ENCODE measurements at regions not wholly inside any gene's neighbourhood (a gene's known extent, or its start where the extent isn't known, plus 50 kb on each side); places are given as distances from the start of the nearest gene placed in this dataset.

DNA sequence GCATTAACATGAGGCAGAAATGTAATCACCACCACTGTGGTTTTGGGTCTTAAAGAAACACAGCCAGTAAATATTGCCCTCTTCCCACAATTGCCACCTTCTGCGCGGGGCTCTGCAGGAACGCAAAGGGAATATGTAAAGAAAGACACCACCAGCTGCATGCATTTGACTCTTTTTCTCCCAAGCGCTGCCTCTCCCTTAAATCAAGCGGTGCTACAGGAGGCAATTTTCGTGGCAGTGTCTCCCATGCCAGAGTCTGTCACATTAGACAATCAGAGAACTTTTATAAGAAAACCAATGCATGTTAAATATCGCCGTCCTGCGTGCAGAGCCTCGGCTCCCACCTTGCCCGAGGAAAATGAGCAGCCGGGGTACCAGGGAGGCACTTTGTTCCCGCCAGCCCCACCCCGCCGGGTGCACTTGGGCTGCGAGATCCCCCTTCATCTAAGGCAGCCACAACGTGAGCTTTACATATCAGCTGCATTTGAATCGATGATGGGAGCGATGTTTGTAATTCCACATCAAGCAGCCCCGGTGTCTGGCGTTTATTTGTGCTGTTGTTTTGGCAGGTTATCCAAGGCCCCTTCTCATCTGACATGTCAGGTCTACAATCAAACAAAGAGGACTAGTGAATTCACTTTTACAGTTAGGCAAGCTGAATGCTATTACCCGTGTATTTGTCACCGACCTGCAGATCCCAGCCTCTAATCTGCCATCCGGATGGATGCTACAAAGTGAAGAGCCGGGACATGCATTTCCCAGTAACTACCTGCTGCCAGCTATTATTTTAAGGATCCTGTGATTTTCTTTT is 72.3 kb upstream of the MGMT start:
- Histone ChIP-seq H2AFZ (no peak overlapping the region), H3K9me3 (ENCODE audit: control insufficient read depth, low read length) (no peaks in the 10 kb centered on the region), H3K27ac (no peak overlapping the region), H3K36me3 (ENCODE audit: control insufficient read depth, insufficient read depth, low read length) (no peaks in the 10 kb centered on the region), H3K79me2 (no peaks in the 10 kb centered on the region), H3K9ac (no peak overlapping the region), H3K4me1 (no peaks in the 10 kb centered on the region), H3K27me3 (ENCODE audit: control insufficient read depth, insufficient read depth, low read length) (no peaks in the 10 kb centered on the region), H3K4me2 (ENCODE audit: low read length) (no peak overlapping the region), H3K4me3 (ENCODE audit: low read depth, low read length) (no peak overlapping the region)
- TF ChIP-seq, protein P1, sequence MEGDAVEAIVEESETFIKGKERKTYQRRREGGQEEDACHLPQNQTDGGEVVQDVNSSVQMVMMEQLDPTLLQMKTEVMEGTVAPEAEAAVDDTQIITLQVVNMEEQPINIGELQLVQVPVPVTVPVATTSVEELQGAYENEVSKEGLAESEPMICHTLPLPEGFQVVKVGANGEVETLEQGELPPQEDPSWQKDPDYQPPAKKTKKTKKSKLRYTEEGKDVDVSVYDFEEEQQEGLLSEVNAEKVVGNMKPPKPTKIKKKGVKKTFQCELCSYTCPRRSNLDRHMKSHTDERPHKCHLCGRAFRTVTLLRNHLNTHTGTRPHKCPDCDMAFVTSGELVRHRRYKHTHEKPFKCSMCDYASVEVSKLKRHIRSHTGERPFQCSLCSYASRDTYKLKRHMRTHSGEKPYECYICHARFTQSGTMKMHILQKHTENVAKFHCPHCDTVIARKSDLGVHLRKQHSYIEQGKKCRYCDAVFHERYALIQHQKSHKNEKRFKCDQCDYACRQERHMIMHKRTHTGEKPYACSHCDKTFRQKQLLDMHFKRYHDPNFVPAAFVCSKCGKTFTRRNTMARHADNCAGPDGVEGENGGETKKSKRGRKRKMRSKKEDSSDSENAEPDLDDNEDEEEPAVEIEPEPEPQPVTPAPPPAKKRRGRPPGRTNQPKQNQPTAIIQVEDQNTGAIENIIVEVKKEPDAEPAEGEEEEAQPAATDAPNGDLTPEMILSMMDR (IDR thresholded peaks at IDR 0.05): no peak

DNA sequence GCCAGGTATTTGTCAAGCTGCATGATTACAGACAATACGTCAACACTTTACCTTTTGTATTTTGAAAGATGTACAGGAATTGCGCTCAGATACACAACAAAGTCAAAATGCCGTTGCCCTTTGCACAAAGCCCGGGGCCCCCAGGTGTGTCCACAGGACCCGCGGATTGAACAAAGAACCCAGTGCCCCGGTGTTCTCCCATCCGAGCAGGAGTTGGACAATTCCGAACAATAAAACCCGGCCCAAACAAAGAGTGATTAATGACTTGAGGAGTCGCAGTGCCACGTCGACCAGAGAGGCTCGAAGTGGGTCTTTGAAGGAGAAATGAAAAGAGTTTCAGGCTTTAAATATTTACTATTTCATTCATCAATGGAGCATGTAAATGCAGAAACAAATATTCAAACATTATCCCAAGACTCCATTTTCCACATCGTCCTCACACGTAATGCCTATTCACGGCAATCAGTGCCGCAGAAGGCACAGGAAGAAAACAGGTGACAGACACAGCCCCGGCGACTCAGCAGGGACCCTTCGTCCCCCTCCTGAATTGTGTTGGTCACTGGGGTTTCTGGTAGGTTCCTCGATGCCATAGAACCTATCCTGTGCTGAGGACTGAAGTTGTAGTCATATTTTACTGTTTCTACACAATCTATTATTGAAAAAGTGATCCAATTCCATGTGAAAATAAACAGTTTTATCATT is 70.9 kb upstream of the MGMT start:
- Histone ChIP-seq H2AFZ (peak overlapping the region; percentile 11), H3K36me3 (ENCODE audit: control insufficient read depth, insufficient read depth, low read length) (no peaks in the 10 kb centered on the region), H3K79me2 (no peaks in the 10 kb centered on the region), H3K27me3 (ENCODE audit: control insufficient read depth, insufficient read depth, low read length) (no peaks in the 10 kb centered on the region), H3K4me2 (ENCODE audit: low read length) (no peak overlapping the region), H3K9ac (no peak overlapping the region), H3K4me1 (no peaks in the 10 kb centered on the region), H3K9me3 (ENCODE audit: control insufficient read depth, low read length) (no peaks in the 10 kb centered on the region), H3K4me3 (ENCODE audit: low read depth, low read length) (no peak overlapping the region), H3K27ac (no peak overlapping the region)
- TF ChIP-seq, protein P1 (IDR thresholded peaks at IDR 0.05): no peak

DNA sequence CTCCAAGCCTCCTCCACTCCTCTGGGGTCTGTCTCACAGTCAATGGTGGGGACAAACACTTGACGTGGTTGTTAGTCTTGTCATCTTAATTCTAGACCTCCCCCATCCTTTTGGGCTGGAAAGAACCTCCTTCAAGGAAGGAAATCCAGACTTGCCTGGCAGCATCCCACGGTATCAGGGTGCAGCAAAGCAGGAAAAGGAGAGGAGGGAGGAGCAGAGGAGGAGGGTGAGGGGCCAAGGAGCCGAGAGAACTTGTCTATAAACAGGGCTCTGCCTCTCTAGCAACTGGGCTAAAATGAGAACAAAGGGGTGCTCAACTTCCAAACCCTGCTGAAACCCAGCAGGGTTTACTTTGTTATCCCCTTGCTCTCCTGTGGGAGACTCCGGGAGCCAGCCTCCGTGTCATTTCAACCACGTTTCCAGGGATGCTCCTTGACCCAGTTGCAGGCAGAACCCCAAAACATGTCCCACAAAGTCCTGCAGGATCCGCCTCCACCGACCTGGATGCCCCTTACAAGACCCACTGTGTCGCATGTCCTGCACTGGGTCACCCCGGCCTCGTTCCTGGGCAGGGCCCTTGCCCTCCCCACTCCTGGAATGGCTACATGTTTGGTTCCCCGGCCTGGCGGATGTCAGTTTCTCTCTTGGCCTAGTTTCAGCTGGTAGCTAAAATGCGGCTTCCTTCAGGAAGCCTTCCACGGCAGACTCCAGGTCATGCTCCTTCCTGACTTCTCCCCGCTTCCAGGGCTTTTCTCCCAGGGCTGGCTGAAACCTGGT is 69.7 kb upstream of the MGMT start:
- Histone ChIP-seq H3K9me3 (ENCODE audit: control insufficient read depth, low read length) (no peaks in the 10 kb centered on the region), H3K27ac (no peak overlapping the region), H3K9ac (no peak overlapping the region), H3K27me3 (ENCODE audit: control insufficient read depth, insufficient read depth, low read length) (no peaks in the 10 kb centered on the region), H3K4me1 (no peaks in the 10 kb centered on the region), H3K36me3 (ENCODE audit: control insufficient read depth, insufficient read depth, low read length) (no peaks in the 10 kb centered on the region), H3K4me2 (ENCODE audit: low read length) (no peak overlapping the region), H3K79me2 (no peaks in the 10 kb centered on the region), H3K4me3 (ENCODE audit: low read depth, low read length) (no peak overlapping the region), H2AFZ (no peak overlapping the region)
- TF ChIP-seq, protein P1 (IDR thresholded peaks at IDR 0.05): no peak

DNA sequence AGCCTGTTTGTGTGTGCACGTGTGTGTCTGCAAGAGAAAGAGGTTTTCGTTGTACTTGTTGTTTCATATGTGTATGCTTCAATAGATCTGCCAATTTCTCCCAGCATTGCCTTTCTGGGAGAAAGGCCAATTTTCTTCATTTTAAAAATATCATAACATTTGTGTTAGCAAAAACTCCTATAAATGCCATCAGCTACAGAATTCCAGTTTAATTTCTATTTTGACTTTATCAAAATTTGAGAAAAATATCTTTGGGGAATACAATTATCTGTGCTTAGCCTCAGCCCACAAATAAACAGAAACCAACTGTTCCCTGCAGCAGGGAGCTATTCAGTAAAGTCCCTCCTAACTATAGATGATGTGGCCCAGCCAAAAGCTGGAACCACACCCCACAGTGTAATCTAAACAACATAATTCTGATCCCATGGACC is 68.3 kb upstream of the MGMT start:
- no peak overlapping the region for H2AFZ ChIP-seq
- no peaks in the 10 kb centered on the region for H3K79me2 ChIP-seq
- H3K4me2 ChIP-seq (ENCODE audit: low read length): no peak overlapping the region
- no peaks in the 10 kb centered on the region for H3K36me3 ChIP-seq (ENCODE audit: control insufficient read depth, insufficient read depth, low read length)
- H3K4me3 ChIP-seq (ENCODE audit: low read depth, low read length): no peak overlapping the region
- H3K9ac ChIP-seq: no peak overlapping the region
- no peaks in the 10 kb centered on the region for H3K9me3 ChIP-seq (ENCODE audit: control insufficient read depth, low read length)
- H3K4me1 ChIP-seq: no peaks in the 10 kb centered on the region
- TF ChIP-seq, protein P1 (IDR thresholded peaks at IDR 0.05): no peak
- no peak overlapping the region for H3K27ac ChIP-seq
- no peaks in the 10 kb centered on the region for H3K27me3 ChIP-seq (ENCODE audit: control insufficient read depth, insufficient read depth, low read length)

All from parathyroid adenoma (tissue), 2 donors.